Trophoblast cell (in vitro differentiated cells and primary cell): ENCODE measurements at regions not wholly inside any gene's neighbourhood (a gene's known extent, or its start where the extent isn't known, plus 50 kb on each side); places are given as distances from the start of the nearest gene placed in this dataset.

Source experiments
- DNase-seq, 2 donors: peaks; one replicate each; pipeline ENCODE4 v3.0.0-alpha.2; 2016
- H2AFZ ChIP-seq: 2 replicates; pipeline ENCODE4 v1.6.1; 2013; ENCODE audit warnings: low read length, moderate library complexity, mild to moderate bottlenecking; ENCODE audit not compliant: insufficient read depth, poor library complexity
- H2AK5ac ChIP-seq: 2 replicates; pipeline ENCODE4 v1.6.1; 2013; ENCODE audit warnings: mild to moderate bottlenecking, low read length
- H2BK120ac ChIP-seq: 2 replicates; pipeline ENCODE4 v1.6.1; 2013; ENCODE audit warnings: low read length, mild to moderate bottlenecking, moderate library complexity; ENCODE audit not compliant: insufficient read depth, poor library complexity
- H2BK12ac ChIP-seq: 2 replicates; pipeline ENCODE4 v1.6.1; 2013; ENCODE audit warnings: mild to moderate bottlenecking, low read length, moderate library complexity
- H2BK5ac ChIP-seq: 2 replicates; pipeline ENCODE4 v1.6.1; 2013; ENCODE audit warnings: low read length, low read depth, moderate library complexity, mild to moderate bottlenecking; ENCODE audit not compliant: poor library complexity
- H3K14ac ChIP-seq: 2 replicates; pipeline ENCODE4 v1.6.1; 2013; ENCODE audit warnings: mild to moderate bottlenecking, low read length
- H3K18ac ChIP-seq: 2 replicates; pipeline ENCODE4 v1.6.1; 2013; ENCODE audit warnings: mild to moderate bottlenecking, low read length
- H3K23ac ChIP-seq: 2 replicates; pipeline ENCODE4 v1.6.1; 2013; ENCODE audit warnings: low read length
- H3K27ac ChIP-seq: 2 replicates; pipeline ENCODE4 v1.5.1; 2013; ENCODE audit warnings: low read depth, mild to moderate bottlenecking, inconsistent platforms, low read length, moderate library complexity
- H3K27me3 ChIP-seq: 2 replicates; pipeline ENCODE4 v1.6.1; 2013; ENCODE audit warnings: inconsistent platforms, mild to moderate bottlenecking, low read length, moderate library complexity; ENCODE audit not compliant: insufficient read depth
- H3K36me3 ChIP-seq, 2 experiments: 1 replicate in 1 of 2; 2 replicates in 1 of 2; pipeline ENCODE4 v1.6.1; 2013; ENCODE audit warnings: low read length in 2 of 2, mild to moderate bottlenecking in 2 of 2, moderate library complexity in 1 of 2; ENCODE audit not compliant: insufficient read depth in 2 of 2, control insufficient read depth in 1 of 2
- H3K4ac ChIP-seq: 2 replicates; pipeline ENCODE4 v1.6.1; 2013; ENCODE audit warnings: low read depth, mild to moderate bottlenecking, low read length, moderate library complexity
- H3K4me1 ChIP-seq, 2 experiments: 1 replicate in 1 of 2; 2 replicates in 1 of 2; pipeline ENCODE4 v1.6.1; 2013; ENCODE audit warnings: low read length in 2 of 2, mild to moderate bottlenecking in 2 of 2, moderate library complexity in 1 of 2; ENCODE audit not compliant: insufficient read depth in 2 of 2, control insufficient read depth in 1 of 2
- H3K4me2 ChIP-seq: 2 replicates; pipeline ENCODE4 v1.6.1; 2013; ENCODE audit warnings: inconsistent platforms, mild to moderate bottlenecking, low read length, moderate library complexity
- H3K4me3 ChIP-seq: 2 replicates; pipeline ENCODE4 v1.5.1; 2013; ENCODE audit warnings: mild to moderate bottlenecking, low read depth, low read length, inconsistent platforms
- H3K79me1 ChIP-seq: one replicate; pipeline ENCODE4 v1.6.1; 2013; ENCODE audit warnings: low read length
- H3K79me2 ChIP-seq: 2 replicates; pipeline ENCODE4 v1.6.1; 2013; ENCODE audit warnings: low read length, mild to moderate bottlenecking; ENCODE audit not compliant: control insufficient read depth, insufficient read depth, poor library complexity
- H3K9ac ChIP-seq: 2 replicates; pipeline ENCODE4 v1.6.1; 2013; ENCODE audit warnings: mild to moderate bottlenecking, low read length
- H3K9me3 ChIP-seq: 2 replicates; pipeline ENCODE4 v1.6.1; 2013; ENCODE audit warnings: low read depth, mild to moderate bottlenecking, control low read depth, inconsistent platforms, low read length; ENCODE audit not compliant: insufficient read depth
- H4K12ac ChIP-seq: 2 replicates; pipeline ENCODE4 v1.6.1; 2013; ENCODE audit warnings: low read depth, mild to moderate bottlenecking, low read length, moderate library complexity
- H4K8ac ChIP-seq: 2 replicates; pipeline ENCODE4 v1.6.1; 2013; ENCODE audit warnings: low read depth, mild to moderate bottlenecking, low read length, moderate library complexity
- H4K91ac ChIP-seq: one replicate; pipeline ENCODE4 v1.6.1; 2013; ENCODE audit warnings: low read depth, mild to moderate bottlenecking, low read length, moderate library complexity
- WGBS: extraction: QIAGEN DNeasy Blood & Tissue Kit; methylation state at CpG from one replicate; pipeline ENCODE4 v1.1.7; 2013; ENCODE audit warnings: missing lambda C conversion rate; ENCODE audit not compliant: insufficient read length, insufficient coverage; ENCODE audit errors: extremely low coverage; 5-methylcytosine and 5-hydroxymethylcytosine counted together

GRCh38 chr3:72220946-72221345 is 436.0 kb upstream of the PROK2 start:
- no CpG with 5 or more reads among the region's 6 CpGs for WGBS
- no peaks in the 10 kb centered on the region for H3K79me2 ChIP-seq

GRCh38 chr3:72219752-72220151 is 434.8 kb upstream of the PROK2 start:
- Histone ChIP-seq H2BK12ac (no peak overlapping the region), H3K4me3 (no peak overlapping the region), H3K79me1 (no peaks in the 10 kb centered on the region), H4K91ac (no peak overlapping the region), H3K4me1 (no peaks in the 10 kb centered on the region), H3K18ac (no peak overlapping the region), H3K4ac (no peak overlapping the region), H3K9ac (no peak overlapping the region), H2BK5ac (no peak overlapping the region), H2BK120ac (no peak overlapping the region), H3K27me3 (no peaks in the 10 kb centered on the region), H2AFZ (no peak overlapping the region), H3K4me2 (no peak overlapping the region), H3K27ac (no peak overlapping the region), H3K79me2 (no peaks in the 10 kb centered on the region), H4K8ac (no peak overlapping the region), H2AK5ac (no peak overlapping the region), H4K12ac (no peak overlapping the region), H3K14ac (no peak overlapping the region), H3K9me3 (no peaks in the 10 kb centered on the region), H3K36me3 (no peaks in the 10 kb centered on the region), H3K23ac (no peak overlapping the region)
- WGBS: no CpG with 5 or more reads among the region's 3 CpGs
- no peak for DNase-seq

More at GRCh38 chr3:72220946-72221345, 436.0 kb upstream of the PROK2 start:
- no peaks in the 10 kb centered on the region for H3K36me3 ChIP-seq
- H3K18ac ChIP-seq: no peak overlapping the region
- H2AK5ac ChIP-seq: no peak overlapping the region
- no peak overlapping the region for H3K14ac ChIP-seq
- no peak overlapping the region for H2AFZ ChIP-seq
- H3K4me1 ChIP-seq: no peaks in the 10 kb centered on the region
- no peak overlapping the region for H4K8ac ChIP-seq
- no peak overlapping the region for H2BK120ac ChIP-seq
- no peaks in the 10 kb centered on the region for H3K9me3 ChIP-seq
- no peak overlapping the region for H3K9ac ChIP-seq
- H2BK5ac ChIP-seq: no peak overlapping the region
- H3K79me1 ChIP-seq: no peaks in the 10 kb centered on the region
- no peak overlapping the region for H3K4me3 ChIP-seq
- no peaks in the 10 kb centered on the region for H3K27me3 ChIP-seq
- H2BK12ac ChIP-seq: no peak overlapping the region
- no peak overlapping the region for H3K27ac ChIP-seq
- H3K23ac ChIP-seq: no peak overlapping the region
- H4K12ac ChIP-seq: no peak overlapping the region
- H3K4me2 ChIP-seq: no peak overlapping the region
- DNase-seq: no peak
- no peak overlapping the region for H4K91ac ChIP-seq
- H3K4ac ChIP-seq: no peak overlapping the region

- H3K9ac ChIP-seq: no peak overlapping the region
- H3K4ac ChIP-seq: no peak overlapping the region
- no peak overlapping the region for H2BK5ac ChIP-seq
- H3K79me2 ChIP-seq: no peaks in the 10 kb centered on the region
- no peak overlapping the region for H4K91ac ChIP-seq
- no peaks in the 10 kb centered on the region for H3K79me1 ChIP-seq
- H3K36me3 ChIP-seq: no peaks in the 10 kb centered on the region
- H3K27me3 ChIP-seq: no peaks in the 10 kb centered on the region
- H3K14ac ChIP-seq: no peak overlapping the region
- DNase-seq: no peak
- H3K18ac ChIP-seq: no peak overlapping the region
- no peak overlapping the region for H3K27ac ChIP-seq
- no peak overlapping the region for H2AFZ ChIP-seq
- no peaks in the 10 kb centered on the region for H3K9me3 ChIP-seq
- H3K4me2 ChIP-seq: no peak overlapping the region
- no peak overlapping the region for H4K8ac ChIP-seq
- H3K23ac ChIP-seq: no peak overlapping the region
- H3K4me1 ChIP-seq: no peaks in the 10 kb centered on the region
- WGBS: 100% methylated on average over 1 of the region's 7 CpGs
- H2BK120ac ChIP-seq: no peak overlapping the region
- no peak overlapping the region for H3K4me3 ChIP-seq
- no peak overlapping the region for H4K12ac ChIP-seq
- H2AK5ac ChIP-seq: no peak overlapping the region
- no peak overlapping the region for H2BK12ac ChIP-seq
These were observed 432.6 kb upstream of the PROK2 start for GRCh38 chr3:72217570-72217969.

GRCh38 chr3:72214066-72214951 is 429.4 kb upstream of the PROK2 start:
- 100% methylated on average over 2 of the region's 11 CpGs for WGBS

More at GRCh38 chr3:72214066-72214951, 429.4 kb upstream of the PROK2 start:
- no peak overlapping the region for H3K23ac ChIP-seq
- no peak for DNase-seq
- H3K18ac ChIP-seq: no peak overlapping the region
- no peak overlapping the region for H3K14ac ChIP-seq
- H2BK5ac ChIP-seq: no peak overlapping the region
- H3K4me3 ChIP-seq: no peak overlapping the region
- no peak overlapping the region for H4K8ac ChIP-seq
- H2AFZ ChIP-seq: no peak overlapping the region
- no peak overlapping the region for H3K4ac ChIP-seq
- H3K4me1 ChIP-seq: no peaks in the 10 kb centered on the region
- H3K79me1 ChIP-seq: no peaks in the 10 kb centered on the region
- no peaks in the 10 kb centered on the region for H3K79me2 ChIP-seq
- H3K27ac ChIP-seq: no peak overlapping the region
- no peak overlapping the region for H3K9ac ChIP-seq
- no peak overlapping the region for H2BK12ac ChIP-seq
- no peak overlapping the region for H4K12ac ChIP-seq
- no peaks in the 10 kb centered on the region for H3K36me3 ChIP-seq
- H2AK5ac ChIP-seq: no peak overlapping the region
- H2BK120ac ChIP-seq: no peak overlapping the region
- no peak overlapping the region for H3K4me2 ChIP-seq
- no peaks in the 10 kb centered on the region for H3K27me3 ChIP-seq
- H4K91ac ChIP-seq: no peak overlapping the region
- no peaks in the 10 kb centered on the region for H3K9me3 ChIP-seq
